ENCODE measurements at regions not wholly inside any gene's neighbourhood (a gene's known extent, or its start where the extent isn't known, plus 50 kb on each side); places are given as distances from the start of the nearest gene placed in this dataset.
"Not testable (repeated sequence)": the region's sequence is repeated elsewhere in the genome, so short reads cannot be mapped to it uniquely, and the experiment has no call there.

- H3K27me3 Mint-ChIP-seq (ENCODE audit: low read depth) = no peaks in the 10 kb centered on the region
- ATAC-seq = no peak
- no peak for DNase-seq
- H3K9me3 Mint-ChIP-seq = no peaks in the 10 kb centered on the region
- no peak overlapping the region for H3K4me3 Mint-ChIP-seq
- peaks cover 39% of the 10 kb centered on the region for H3K4me1 Mint-ChIP-seq (ENCODE audit: low read depth)
- H3K36me3 Mint-ChIP-seq (ENCODE audit: insufficient read depth) = peaks cover 13% of the 10 kb centered on the region
Observed at GRCh38 chr10:45564303-45564959, 108.1 kb downstream of the ZFAND4 start.

- Mint-ChIP-seq H3K27me3 (ENCODE audit: low read depth) (no peaks in the 10 kb centered on the region), H3K4me1 (ENCODE audit: low read depth) (peaks cover 52% of the 10 kb centered on the region), H3K36me3 (ENCODE audit: insufficient read depth) (peaks cover 7% of the 10 kb centered on the region), H3K9me3 (no peaks in the 10 kb centered on the region), H3K4me3 (no peak overlapping the region)
- ATAC-seq (peak; percentile 48 to 53), DNase-seq (no peak)
Observed at GRCh38 chr10:45561952-45562351, 110.6 kb downstream of the ZFAND4 start.

GRCh38 chr10:45560262-45560661, 112.3 kb downstream of the ZFAND4 start:
- DNase-seq = no peak
- Mint-ChIP-seq H3K4me1 (ENCODE audit: low read depth) (peaks cover 54% of the 10 kb centered on the region), H3K9me3 (no peaks in the 10 kb centered on the region)

GRCh38 chr10:45558425-45558824, 114.1 kb downstream of the ZFAND4 start:
- Mint-ChIP-seq H3K4me1 (ENCODE audit: low read depth) (peaks cover 43% of the 10 kb centered on the region), H3K4me3 (no peak overlapping the region)
- ATAC-seq = no peak

More at GRCh38 chr10:45560262-45560661, 112.3 kb downstream of the ZFAND4 start:
- H3K36me3 Mint-ChIP-seq (ENCODE audit: insufficient read depth) = peaks cover 12% of the 10 kb centered on the region
- no peaks in the 10 kb centered on the region for H3K27me3 Mint-ChIP-seq (ENCODE audit: low read depth)
- ATAC-seq = no peak
- no peak overlapping the region for H3K4me3 Mint-ChIP-seq

GRCh38 chr10:45557275-45557905, 115.2 kb downstream of the ZFAND4 start:
- peaks cover 12% of the 10 kb centered on the region for H3K36me3 Mint-ChIP-seq (ENCODE audit: insufficient read depth)
- no peak overlapping the region for H3K4me3 Mint-ChIP-seq
- H3K4me1 Mint-ChIP-seq (ENCODE audit: low read depth) = peaks cover 44% of the 10 kb centered on the region
- ATAC-seq = peak; percentile 46 to 59
- no peaks in the 10 kb centered on the region for H3K9me3 Mint-ChIP-seq
- DNase-seq = no peak
- no peaks in the 10 kb centered on the region for H3K27me3 Mint-ChIP-seq (ENCODE audit: low read depth)

More at GRCh38 chr10:45558425-45558824, 114.1 kb downstream of the ZFAND4 start:
- Mint-ChIP-seq H3K9me3 (no peaks in the 10 kb centered on the region), H3K27me3 (ENCODE audit: low read depth) (no peaks in the 10 kb centered on the region), H3K36me3 (ENCODE audit: insufficient read depth) (peaks cover 12% of the 10 kb centered on the region)
- DNase-seq = no peak

- Mint-ChIP-seq H3K36me3 (ENCODE audit: insufficient read depth) (peaks cover 16% of the 10 kb centered on the region), H3K27me3 (ENCODE audit: low read depth) (no peaks in the 10 kb centered on the region), H3K4me1 (ENCODE audit: low read depth) (peaks cover 38% of the 10 kb centered on the region), H3K9me3 (no peaks in the 10 kb centered on the region), H3K4me3 (no peak overlapping the region)
- ATAC-seq (no peak), DNase-seq (no peak)
Observed at GRCh38 chr10:45555795-45556194, 116.8 kb downstream of the ZFAND4 start.

- Mint-ChIP-seq H3K36me3 (ENCODE audit: insufficient read depth) (peaks cover 17% of the 10 kb centered on the region), H3K4me1 (ENCODE audit: low read depth) (peaks cover 40% of the 10 kb centered on the region)
- H3K27me3 Mint-ChIP-seq (ENCODE audit: low read depth); ATAC-seq; DNase-seq; H3K9me3 Mint-ChIP-seq; H3K4me3 Mint-ChIP-seq: not testable (repeated sequence)
Observed at GRCh38 chr10:45555332-45555731, 117.2 kb downstream of the ZFAND4 start.

GRCh38 chr10:45553613-45554012, 119.0 kb downstream of the ZFAND4 start:
- no peaks in the 10 kb centered on the region for H3K27me3 Mint-ChIP-seq (ENCODE audit: low read depth)

GRCh38 chr10:45553155-45553554, 119.4 kb downstream of the ZFAND4 start:
- no peaks in the 10 kb centered on the region for H3K9me3 Mint-ChIP-seq
- H3K4me3 Mint-ChIP-seq = no peak overlapping the region
- H3K4me1 Mint-ChIP-seq (ENCODE audit: low read depth) = peaks cover 28% of the 10 kb centered on the region
- peaks cover 19% of the 10 kb centered on the region for H3K36me3 Mint-ChIP-seq (ENCODE audit: insufficient read depth)
- no peaks in the 10 kb centered on the region for H3K27me3 Mint-ChIP-seq (ENCODE audit: low read depth)
- no peak for ATAC-seq
- no peak for DNase-seq

More at GRCh38 chr10:45553613-45554012, 119.0 kb downstream of the ZFAND4 start:
- DNase-seq (no peak), ATAC-seq (no peak)
- no peak overlapping the region for H3K4me3 Mint-ChIP-seq
- H3K4me1 Mint-ChIP-seq (ENCODE audit: low read depth) = peaks cover 30% of the 10 kb centered on the region
- H3K9me3 Mint-ChIP-seq = no peaks in the 10 kb centered on the region
- peaks cover 16% of the 10 kb centered on the region for H3K36me3 Mint-ChIP-seq (ENCODE audit: insufficient read depth)

- DNase-seq = no peak
- Mint-ChIP-seq H3K4me3 (no peak overlapping the region), H3K4me1 (ENCODE audit: low read depth) (peaks cover 25% of the 10 kb centered on the region), H3K36me3 (ENCODE audit: insufficient read depth) (peaks cover 20% of the 10 kb centered on the region), H3K27me3 (ENCODE audit: low read depth) (no peaks in the 10 kb centered on the region), H3K9me3 (no peaks in the 10 kb centered on the region)
- ATAC-seq = no peak
Observed at GRCh38 chr10:45552476-45552875, 120.1 kb downstream of the ZFAND4 start.

- DNase-seq = no peak
- H3K4me3 Mint-ChIP-seq = no peak overlapping the region
- peaks cover 18% of the 10 kb centered on the region for H3K36me3 Mint-ChIP-seq (ENCODE audit: insufficient read depth)
- no peaks in the 10 kb centered on the region for H3K9me3 Mint-ChIP-seq
- peaks cover 14% of the 10 kb centered on the region for H3K4me1 Mint-ChIP-seq (ENCODE audit: low read depth)
- no peak for ATAC-seq
- no peaks in the 10 kb centered on the region for H3K27me3 Mint-ChIP-seq (ENCODE audit: low read depth)
Observed at GRCh38 chr10:45550903-45551786, 121.4 kb downstream of the ZFAND4 start.

- ATAC-seq = no peak
- Mint-ChIP-seq H3K4me1 (ENCODE audit: low read depth) (peaks cover 8% of the 10 kb centered on the region), H3K4me3 (no peak overlapping the region), H3K9me3 (no peaks in the 10 kb centered on the region), H3K36me3 (ENCODE audit: insufficient read depth) (peaks cover 24% of the 10 kb centered on the region), H3K27me3 (ENCODE audit: low read depth) (no peaks in the 10 kb centered on the region)
- no peak for DNase-seq
Observed at GRCh38 chr10:45548068-45548467, 124.5 kb downstream of the ZFAND4 start.

- ATAC-seq = no peak
- H3K4me3 Mint-ChIP-seq = no peak overlapping the region
- H3K27me3 Mint-ChIP-seq (ENCODE audit: low read depth) = no peaks in the 10 kb centered on the region
- no peaks in the 10 kb centered on the region for H3K9me3 Mint-ChIP-seq
- H3K4me1 Mint-ChIP-seq (ENCODE audit: low read depth) = peaks cover 8% of the 10 kb centered on the region
- peaks cover 27% of the 10 kb centered on the region for H3K36me3 Mint-ChIP-seq (ENCODE audit: insufficient read depth)
- DNase-seq = no peak
Observed at GRCh38 chr10:45547207-45547606, 125.4 kb downstream of the ZFAND4 start.

GRCh38 chr10:45545150-45545549, 127.4 kb downstream of the ZFAND4 start:
- Mint-ChIP-seq H3K36me3 (ENCODE audit: insufficient read depth) (peaks cover 21% of the 10 kb centered on the region), H3K4me3 (no peak overlapping the region), H3K27me3 (ENCODE audit: low read depth) (no peaks in the 10 kb centered on the region), H3K9me3 (no peaks in the 10 kb centered on the region), H3K4me1 (ENCODE audit: low read depth) (peaks cover 6% of the 10 kb centered on the region)
- DNase-seq = no peak
- no peak for ATAC-seq

All from activated T-cell treated with anti-CD3 and anti-CD28 coated beads, Interleukin-2, amount 50 U/mL, for 4 hours (primary cell).